ENCODE measurements at regions not wholly inside any gene's neighbourhood (a gene's known extent, or its start where the extent isn't known, plus 50 kb on each side); places are given as distances from the start of the nearest gene placed in this dataset.

DNA sequence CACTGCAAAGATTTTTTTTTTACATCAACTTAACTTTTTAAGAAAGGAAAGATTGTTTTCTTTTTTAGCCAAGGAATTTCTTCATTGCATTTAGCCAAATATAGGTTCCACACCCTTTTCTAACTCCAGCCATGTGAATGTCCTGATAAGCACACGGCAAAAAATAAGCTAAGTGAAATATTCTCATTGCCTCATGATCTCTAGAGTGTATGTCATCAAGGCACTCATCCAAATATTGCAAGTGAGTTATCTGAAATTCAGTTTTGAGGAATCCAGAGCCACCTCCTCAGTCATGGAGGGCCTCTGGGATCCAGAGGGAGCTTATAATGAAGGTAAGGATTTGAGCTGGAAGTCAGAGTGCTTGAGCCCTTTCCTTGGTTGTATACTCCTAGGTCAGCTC lies 80.0 kb downstream of the BLID start:
- H3K4me3 ChIP-seq (ENCODE audit: control insufficient read depth, low read depth, low read length), result no peak overlapping the region
- DNase-seq (ENCODE audit: low read depth), result peak; percentile 81
- TF ChIP-seq, protein P1, sequence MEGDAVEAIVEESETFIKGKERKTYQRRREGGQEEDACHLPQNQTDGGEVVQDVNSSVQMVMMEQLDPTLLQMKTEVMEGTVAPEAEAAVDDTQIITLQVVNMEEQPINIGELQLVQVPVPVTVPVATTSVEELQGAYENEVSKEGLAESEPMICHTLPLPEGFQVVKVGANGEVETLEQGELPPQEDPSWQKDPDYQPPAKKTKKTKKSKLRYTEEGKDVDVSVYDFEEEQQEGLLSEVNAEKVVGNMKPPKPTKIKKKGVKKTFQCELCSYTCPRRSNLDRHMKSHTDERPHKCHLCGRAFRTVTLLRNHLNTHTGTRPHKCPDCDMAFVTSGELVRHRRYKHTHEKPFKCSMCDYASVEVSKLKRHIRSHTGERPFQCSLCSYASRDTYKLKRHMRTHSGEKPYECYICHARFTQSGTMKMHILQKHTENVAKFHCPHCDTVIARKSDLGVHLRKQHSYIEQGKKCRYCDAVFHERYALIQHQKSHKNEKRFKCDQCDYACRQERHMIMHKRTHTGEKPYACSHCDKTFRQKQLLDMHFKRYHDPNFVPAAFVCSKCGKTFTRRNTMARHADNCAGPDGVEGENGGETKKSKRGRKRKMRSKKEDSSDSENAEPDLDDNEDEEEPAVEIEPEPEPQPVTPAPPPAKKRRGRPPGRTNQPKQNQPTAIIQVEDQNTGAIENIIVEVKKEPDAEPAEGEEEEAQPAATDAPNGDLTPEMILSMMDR (conservative IDR thresholded peaks at IDR 0.05; ENCODE audit: control insufficient read depth, insufficient read depth, low read depth, low read length), result no peak

DNA sequence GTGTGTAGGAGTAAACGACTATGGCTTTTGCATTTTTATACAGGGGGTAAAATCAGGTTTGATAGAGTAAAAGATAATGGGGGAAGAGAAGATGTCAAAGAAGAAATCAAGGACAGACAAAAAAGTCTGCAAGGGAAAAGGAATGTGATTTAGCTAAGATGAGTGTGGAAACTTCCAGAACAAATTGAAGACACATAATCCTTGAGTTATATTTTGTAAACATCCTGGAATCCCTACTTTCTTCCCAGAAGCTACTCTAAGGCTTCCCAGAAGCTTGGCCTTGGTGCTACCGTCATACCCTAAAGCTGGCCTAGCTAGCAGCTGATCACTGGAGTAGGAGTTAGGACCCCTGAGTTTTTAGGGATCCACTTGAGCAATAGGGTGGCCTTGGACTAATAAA lies 82.4 kb downstream of the BLID start:
- TF ChIP-seq, protein P1 (conservative IDR thresholded peaks at IDR 0.05; ENCODE audit: control insufficient read depth, insufficient read depth, low read depth, low read length), result no peak
- DNase-seq (ENCODE audit: low read depth), result no peak
- H3K4me3 ChIP-seq (ENCODE audit: control insufficient read depth, low read depth, low read length), result no peak overlapping the region

DNA sequence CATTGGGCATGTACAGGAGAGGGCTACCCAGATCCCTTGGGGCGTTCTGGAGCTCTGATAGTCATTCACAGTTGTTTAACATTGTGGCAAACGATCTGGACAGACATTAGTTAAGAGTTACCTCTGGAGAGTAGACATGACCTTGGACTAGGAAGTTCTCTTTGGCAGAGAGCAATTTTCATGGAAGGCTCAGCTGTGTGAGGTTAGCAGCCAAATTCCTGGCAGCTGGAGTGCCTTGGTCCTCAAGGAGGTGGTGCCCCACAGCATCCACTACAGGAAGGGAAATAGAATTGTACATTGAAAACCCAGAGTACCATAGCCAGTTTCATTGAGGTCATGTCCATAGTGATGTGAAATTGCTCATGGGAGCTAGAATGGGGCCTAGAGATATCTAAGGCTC lies 82.8 kb downstream of the BLID start:
- no peak for DNase-seq (ENCODE audit: low read depth)
- H3K4me3 ChIP-seq (ENCODE audit: control insufficient read depth, low read depth, low read length), result no peak overlapping the region
- TF ChIP-seq, protein P1 (conservative IDR thresholded peaks at IDR 0.05; ENCODE audit: control insufficient read depth, insufficient read depth, low read depth, low read length), result no peak

DNA sequence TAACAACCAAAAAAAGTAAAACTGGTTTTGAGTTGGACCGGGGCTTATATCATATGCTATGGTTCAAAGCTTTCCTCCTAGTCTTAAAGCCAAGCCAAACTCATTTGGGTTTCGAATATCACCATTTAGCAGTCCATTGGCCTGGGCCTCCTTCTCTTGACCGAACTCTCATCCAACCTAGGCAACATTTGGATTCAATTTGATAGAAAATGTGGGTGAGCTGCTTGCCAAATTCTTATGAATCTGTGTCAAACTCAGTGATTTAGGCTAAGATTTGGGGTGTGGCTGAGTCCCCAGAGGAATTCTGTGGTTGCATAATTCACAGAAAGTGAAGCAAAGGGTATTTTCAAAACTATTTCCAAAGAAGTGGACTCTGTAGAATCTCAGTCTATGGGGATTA lies 83.7 kb downstream of the BLID start:
- TF ChIP-seq, protein P1 (conservative IDR thresholded peaks at IDR 0.05; ENCODE audit: control insufficient read depth, insufficient read depth, low read depth, low read length), result no peak
- peak; percentile 95 for DNase-seq (ENCODE audit: low read depth)
- no peak overlapping the region for H3K4me3 ChIP-seq (ENCODE audit: control insufficient read depth, low read depth, low read length)

DNA sequence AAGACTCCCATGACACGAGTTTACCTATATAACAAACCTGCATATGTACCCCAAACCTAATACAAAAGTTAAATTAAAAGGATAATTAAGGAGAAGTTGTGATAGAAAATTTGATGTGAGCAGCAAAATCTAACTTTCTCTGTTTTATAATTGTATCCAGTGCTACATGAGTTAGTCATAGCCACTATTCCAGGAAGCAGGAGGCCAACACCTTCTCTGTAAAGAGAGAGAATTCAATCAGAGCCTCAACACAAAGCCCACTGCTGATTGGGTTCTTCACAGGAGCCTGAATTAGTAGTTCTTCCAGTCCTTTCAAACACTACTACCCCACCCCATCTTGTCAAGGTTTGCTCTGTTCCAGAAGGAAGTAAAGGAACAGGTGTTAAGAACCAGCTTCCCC lies 84.2 kb downstream of the BLID start:
- no peak for DNase-seq (ENCODE audit: low read depth)
- H3K4me3 ChIP-seq (ENCODE audit: control insufficient read depth, low read depth, low read length), result no peak overlapping the region
- TF ChIP-seq, protein P1 (conservative IDR thresholded peaks at IDR 0.05; ENCODE audit: control insufficient read depth, insufficient read depth, low read depth, low read length), result no peak

DNA sequence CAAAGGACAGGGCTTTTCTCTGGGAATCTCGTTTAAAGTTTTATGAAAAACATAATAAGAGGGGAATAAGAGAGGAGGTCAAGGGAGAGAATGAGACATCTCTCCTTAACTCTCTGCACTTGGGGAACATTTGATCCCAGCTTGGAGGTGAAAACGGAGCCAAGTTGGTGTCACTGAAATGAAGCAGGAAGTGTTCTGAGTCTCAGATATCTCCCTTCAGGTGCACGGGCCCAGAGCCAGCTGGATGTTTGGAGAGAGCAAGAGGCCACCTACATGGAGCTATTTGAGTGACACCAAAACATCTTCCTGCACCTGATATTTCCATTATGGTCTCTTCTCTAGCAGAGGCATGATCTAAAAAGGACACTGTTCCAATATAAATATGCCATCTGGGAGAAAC lies 85.7 kb downstream of the BLID start:
- H3K4me3 ChIP-seq (ENCODE audit: control insufficient read depth, low read depth, low read length), result no peak overlapping the region
- TF ChIP-seq, protein P1 (conservative IDR thresholded peaks at IDR 0.05; ENCODE audit: control insufficient read depth, insufficient read depth, low read depth, low read length), result no peak
- DNase-seq (ENCODE audit: low read depth), result no peak

DNA sequence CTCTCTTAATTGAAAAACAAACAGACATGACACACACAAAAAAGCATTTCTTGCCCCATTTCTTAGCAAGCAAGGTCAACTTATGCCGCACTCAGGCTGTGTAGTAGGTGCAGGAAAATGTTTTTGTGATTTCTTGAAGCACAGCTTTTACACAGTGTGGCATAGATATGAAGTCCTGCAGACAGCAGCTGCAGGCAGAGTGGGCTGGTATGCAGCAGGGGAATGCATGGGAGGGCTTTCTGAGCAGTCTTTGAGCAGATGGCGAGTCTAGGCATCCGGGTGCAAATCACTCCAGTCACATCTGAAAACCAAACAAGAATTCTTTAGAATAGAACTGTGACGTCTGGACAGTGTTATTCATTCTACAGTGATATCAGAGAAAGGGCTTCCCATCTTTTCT lies 87.5 kb downstream of the BLID start:
- H3K4me3 ChIP-seq (ENCODE audit: control insufficient read depth, low read depth, low read length), result no peak overlapping the region
- DNase-seq (ENCODE audit: low read depth), result no peak
- TF ChIP-seq, protein P1 (conservative IDR thresholded peaks at IDR 0.05; ENCODE audit: control insufficient read depth, insufficient read depth, low read depth, low read length), result no peak

Measured in fibroblast of mammary gland (primary cell).